ENCODE measurements at regions not wholly inside any gene's neighbourhood (a gene's known extent, or its start where the extent isn't known, plus 50 kb on each side); places are given as distances from the start of the nearest gene placed in this dataset.

- CTCF ChIA-PET = no interaction called here
- POLR2A ChIA-PET = no interaction called here
Observed at GRCh38 chr2:39937621-39938020, 158.6 kb upstream of the THUMPD2 start.

GRCh38 chr2:39934851-39935250 is 155.8 kb upstream of the THUMPD2 start:
- ATAC-seq (replicated peaks in 1 of 4) = no peak
- no peak overlapping the region for H3K27ac Mint-ChIP-seq

More at GRCh38 chr2:39937621-39938020, 158.6 kb upstream of the THUMPD2 start:
- no peaks in the 10 kb centered on the region for H3K27me3 ChIP-seq (replicated peaks in 1 of 2; ENCODE audit: control insufficient read depth in 2 of 2, extremely low read depth in 1 of 2, insufficient read depth in 2 of 2, low read length in 1 of 2)
- WGBS (ENCODE audit: insufficient coverage) = 43% methylated on average over 3 of the region's 3 CpGs
- no peaks in the 10 kb centered on the region for H3K4me1 ChIP-seq (ENCODE audit: control insufficient read depth in 1 of 2, extremely low read depth in 1 of 2, insufficient read depth in 2 of 2, low read length in 2 of 2)
- Mint-ChIP-seq H3K4me3 (no peak overlapping the region), H3K27me3 (no peaks in the 10 kb centered on the region), H3K4me1 (no peaks in the 10 kb centered on the region), H3K36me3 (no peaks in the 10 kb centered on the region), H3K27ac (no peak overlapping the region), H3K9me3 (no peaks in the 10 kb centered on the region)
- ATAC-seq (replicated peaks in 1 of 4) = no peak
- no peak overlapping the region for H3K4me3 ChIP-seq (ENCODE audit: control insufficient read depth in 1 of 2, extremely low read depth in 1 of 2, low read length in 1 of 2)
- H3K36me3 ChIP-seq (ENCODE audit: control insufficient read depth in 2 of 2, extremely low read depth in 1 of 2, insufficient read depth in 1 of 2, low read length in 1 of 2) = no peaks in the 10 kb centered on the region
- no peaks in the 10 kb centered on the region for H3K9me3 ChIP-seq
- H3K27ac ChIP-seq (ENCODE audit: low read length) = no peak overlapping the region
- DNase-seq = no peak

GRCh38 chr2:39933196-39933595 is 154.1 kb upstream of the THUMPD2 start:
- H3K4me3 Mint-ChIP-seq = no peak overlapping the region
- ATAC-seq (replicated peaks in 1 of 4) = no peak
- H3K36me3 ChIP-seq (ENCODE audit: control insufficient read depth in 2 of 2, extremely low read depth in 1 of 2, insufficient read depth in 1 of 2, low read length in 1 of 2) = no peaks in the 10 kb centered on the region
- no peaks in the 10 kb centered on the region for H3K9me3 Mint-ChIP-seq
- H3K9me3 ChIP-seq = no peaks in the 10 kb centered on the region
- no peaks in the 10 kb centered on the region for H3K4me1 ChIP-seq (ENCODE audit: control insufficient read depth in 1 of 2, extremely low read depth in 1 of 2, insufficient read depth in 2 of 2, low read length in 2 of 2)
- no peak overlapping the region for H3K27ac ChIP-seq (ENCODE audit: low read length)
- no CpG with 5 or more reads among the region's 3 CpGs for WGBS (ENCODE audit: insufficient coverage)
- ChIA-PET CTCF (no interaction called here), POLR2A (interaction anchor here in 1 of 2 donors (0.5 kb wide), 1 partner anchor 26 kb away, joined by 9 read pairs; no protein-coding TSS in a partner anchor)
- no peak for DNase-seq
- H3K27me3 Mint-ChIP-seq = peaks cover 0 to 9% of the 10 kb centered on the region in 2 donors
- peaks cover 0 to 3% of the 10 kb centered on the region in 2 experiments for H3K27me3 ChIP-seq (replicated peaks in 1 of 2; ENCODE audit: control insufficient read depth in 2 of 2, extremely low read depth in 1 of 2, insufficient read depth in 2 of 2, low read length in 1 of 2)
- no peak overlapping the region for H3K4me3 ChIP-seq (ENCODE audit: control insufficient read depth in 1 of 2, extremely low read depth in 1 of 2, low read length in 1 of 2)
- no peaks in the 10 kb centered on the region for H3K36me3 Mint-ChIP-seq
- no peaks in the 10 kb centered on the region for H3K4me1 Mint-ChIP-seq
- H3K27ac Mint-ChIP-seq = no peak overlapping the region

More at GRCh38 chr2:39934851-39935250, 155.8 kb upstream of the THUMPD2 start:
- Mint-ChIP-seq H3K36me3 (no peaks in the 10 kb centered on the region), H3K4me3 (no peak overlapping the region), H3K4me1 (no peaks in the 10 kb centered on the region), H3K9me3 (no peaks in the 10 kb centered on the region), H3K27me3 (peaks cover 0 to 4% of the 10 kb centered on the region in 2 donors)
- no peaks in the 10 kb centered on the region for H3K27me3 ChIP-seq (replicated peaks in 1 of 2; ENCODE audit: control insufficient read depth in 2 of 2, extremely low read depth in 1 of 2, insufficient read depth in 2 of 2, low read length in 1 of 2)
- no peak overlapping the region for H3K4me3 ChIP-seq (ENCODE audit: control insufficient read depth in 1 of 2, extremely low read depth in 1 of 2, low read length in 1 of 2)
- no CpG with 5 or more reads among the region's 1 CpG for WGBS (ENCODE audit: insufficient coverage)
- H3K36me3 ChIP-seq (ENCODE audit: control insufficient read depth in 2 of 2, extremely low read depth in 1 of 2, insufficient read depth in 1 of 2, low read length in 1 of 2) = no peaks in the 10 kb centered on the region
- CTCF ChIA-PET = no interaction called here
- no peaks in the 10 kb centered on the region for H3K4me1 ChIP-seq (ENCODE audit: control insufficient read depth in 1 of 2, extremely low read depth in 1 of 2, insufficient read depth in 2 of 2, low read length in 2 of 2)
- POLR2A ChIA-PET = no interaction called here
- no peak for DNase-seq
- no peaks in the 10 kb centered on the region for H3K9me3 ChIP-seq
- no peak overlapping the region for H3K27ac ChIP-seq (ENCODE audit: low read length)

- CTCF ChIA-PET = no interaction called here
- Histone ChIP-seq H3K4me3 (ENCODE audit: control insufficient read depth in 1 of 2, extremely low read depth in 1 of 2, low read length in 1 of 2) (no peak overlapping the region), H3K4me1 (ENCODE audit: control insufficient read depth in 1 of 2, extremely low read depth in 1 of 2, insufficient read depth in 2 of 2, low read length in 2 of 2) (no peaks in the 10 kb centered on the region), H3K27ac (ENCODE audit: low read length) (no peak overlapping the region), H3K9me3 (no peaks in the 10 kb centered on the region), H3K27me3 (replicated peaks in 1 of 2; ENCODE audit: control insufficient read depth in 2 of 2, extremely low read depth in 1 of 2, insufficient read depth in 2 of 2, low read length in 1 of 2) (peaks cover 0 to 3% of the 10 kb centered on the region in 2 experiments), H3K36me3 (ENCODE audit: control insufficient read depth in 2 of 2, extremely low read depth in 1 of 2, insufficient read depth in 1 of 2, low read length in 1 of 2) (no peaks in the 10 kb centered on the region)
- no peak overlapping the region for H3K4me3 Mint-ChIP-seq
- H3K27ac Mint-ChIP-seq = no peak overlapping the region
- no peaks in the 10 kb centered on the region for H3K9me3 Mint-ChIP-seq
- no peaks in the 10 kb centered on the region for H3K4me1 Mint-ChIP-seq
- no peak for ATAC-seq (replicated peaks in 1 of 4)
- WGBS (ENCODE audit: insufficient coverage) = no CpG with 5 or more reads among the region's 3 CpGs
- POLR2A ChIA-PET = no interaction called here
- no peak for DNase-seq
- H3K36me3 Mint-ChIP-seq = no peaks in the 10 kb centered on the region
- H3K27me3 Mint-ChIP-seq = peaks cover 0 to 9% of the 10 kb centered on the region in 2 donors
Observed at GRCh38 chr2:39932198-39932597, 153.1 kb upstream of the THUMPD2 start.

GRCh38 chr2:39930175-39930917 is 151.3 kb upstream of the THUMPD2 start:
- peaks cover 0 to 9% of the 10 kb centered on the region in 2 donors for H3K27me3 Mint-ChIP-seq
- POLR2A ChIA-PET = no interaction called here
- H3K36me3 Mint-ChIP-seq = no peaks in the 10 kb centered on the region

GRCh38 chr2:39929531-39929930 is 150.5 kb upstream of the THUMPD2 start:
- H3K27ac Mint-ChIP-seq = no peak overlapping the region
- no peak for ATAC-seq (replicated peaks in 1 of 4)
- H3K27ac ChIP-seq (ENCODE audit: low read length) = no peak overlapping the region
- no peaks in the 10 kb centered on the region for H3K9me3 ChIP-seq
- DNase-seq = no peak
- peaks cover 0 to 9% of the 10 kb centered on the region in 2 donors for H3K27me3 Mint-ChIP-seq
- ChIA-PET POLR2A (no interaction called here), CTCF (no interaction called here)
- peaks cover 0 to 3% of the 10 kb centered on the region in 2 experiments for H3K27me3 ChIP-seq (replicated peaks in 1 of 2; ENCODE audit: control insufficient read depth in 2 of 2, extremely low read depth in 1 of 2, insufficient read depth in 2 of 2, low read length in 1 of 2)
- no peaks in the 10 kb centered on the region for H3K4me1 ChIP-seq (ENCODE audit: control insufficient read depth in 1 of 2, extremely low read depth in 1 of 2, insufficient read depth in 2 of 2, low read length in 2 of 2)
- no peaks in the 10 kb centered on the region for H3K36me3 ChIP-seq (ENCODE audit: control insufficient read depth in 2 of 2, extremely low read depth in 1 of 2, insufficient read depth in 1 of 2, low read length in 1 of 2)
- H3K36me3 Mint-ChIP-seq = no peaks in the 10 kb centered on the region
- no peak overlapping the region for H3K4me3 ChIP-seq (ENCODE audit: control insufficient read depth in 1 of 2, extremely low read depth in 1 of 2, low read length in 1 of 2)
- no peaks in the 10 kb centered on the region for H3K4me1 Mint-ChIP-seq
- WGBS (ENCODE audit: insufficient coverage) = 100% methylated on average over 1 of the region's 2 CpGs
- no peak overlapping the region for H3K4me3 Mint-ChIP-seq
- H3K9me3 Mint-ChIP-seq = no peaks in the 10 kb centered on the region

More at GRCh38 chr2:39930175-39930917, 151.3 kb upstream of the THUMPD2 start:
- no CpG with 5 or more reads among the region's 7 CpGs for WGBS (ENCODE audit: insufficient coverage)
- H3K36me3 ChIP-seq (ENCODE audit: control insufficient read depth in 2 of 2, extremely low read depth in 1 of 2, insufficient read depth in 1 of 2, low read length in 1 of 2) = no peaks in the 10 kb centered on the region
- no peaks in the 10 kb centered on the region for H3K9me3 ChIP-seq
- DNase-seq (no peak), ATAC-seq (replicated peaks in 1 of 4) (no peak)
- Mint-ChIP-seq H3K4me3 (no peak overlapping the region), H3K27ac (no peak overlapping the region), H3K4me1 (no peaks in the 10 kb centered on the region), H3K9me3 (no peaks in the 10 kb centered on the region)
- H3K4me1 ChIP-seq (ENCODE audit: control insufficient read depth in 1 of 2, extremely low read depth in 1 of 2, insufficient read depth in 2 of 2, low read length in 2 of 2) = no peaks in the 10 kb centered on the region
- no peak overlapping the region for H3K4me3 ChIP-seq (ENCODE audit: control insufficient read depth in 1 of 2, extremely low read depth in 1 of 2, low read length in 1 of 2)
- CTCF ChIA-PET = no interaction called here
- H3K27me3 ChIP-seq (replicated peaks in 1 of 2; ENCODE audit: control insufficient read depth in 2 of 2, extremely low read depth in 1 of 2, insufficient read depth in 2 of 2, low read length in 1 of 2) = peaks cover 0 to 3% of the 10 kb centered on the region in 2 experiments
- no peak overlapping the region for H3K27ac ChIP-seq (ENCODE audit: low read length)
